CD14-positive monocyte (primary cell): ENCODE measurements at regions not wholly inside any gene's neighbourhood (a gene's known extent, or its start where the extent isn't known, plus 50 kb on each side); places are given as distances from the start of the nearest gene placed in this dataset.

Source experiments
- DNase-seq, 3 donors: peaks; one replicate each; pipeline ENCODE4 v3.0.0-alpha.2; 2011 to 2022
- H2AFZ ChIP-seq: 2 replicates; pipeline ENCODE4 v1.6.0; 2012; ENCODE audit warnings: mild to moderate bottlenecking, low read depth, low read length, inconsistent platforms; ENCODE audit not compliant: insufficient read depth, poor library complexity, severe bottlenecking
- H3K27ac ChIP-seq, 2 donors: 1 replicate in 1 of 2; 2 replicates in 1 of 2; pipeline ENCODE4 v1.5.1; 2012 to 2013; ENCODE audit warnings: low read length in 2 of 2, control low read depth in 1 of 2, inconsistent platforms in 1 of 2, low read depth in 1 of 2, mild to moderate bottlenecking in 1 of 2
- H3K27me3 ChIP-seq, 2 donors: one replicate each; pipeline versions ENCODE4 v1.6.0 to v1.6.1; 2011 to 2013; ENCODE audit warnings: low read length in 2 of 2; ENCODE audit not compliant: control insufficient read depth in 2 of 2, insufficient read depth in 2 of 2
- H3K36me3 ChIP-seq, 2 donors: replicated peaks in 1 of 2; 1 replicate in 1 of 2; 2 replicates in 1 of 2; pipeline versions ENCODE4 v1.5.1 to v1.6.1; 2012 to 2013; ENCODE audit warnings: low read length in 2 of 2, control low read depth in 1 of 2, inconsistent platforms in 1 of 2, mild to moderate bottlenecking in 1 of 2; ENCODE audit not compliant: insufficient read depth in 2 of 2, control insufficient read depth in 1 of 2
- H3K4me1 ChIP-seq, 2 donors: 1 replicate in 1 of 2; 2 replicates in 1 of 2; pipeline versions ENCODE4 v1.5.1 to v1.6.1; 2012 to 2013; ENCODE audit warnings: low read length in 2 of 2, control low read depth in 1 of 2, inconsistent platforms in 1 of 2, mild to moderate bottlenecking in 1 of 2, moderate library complexity in 1 of 2; ENCODE audit not compliant: insufficient read depth in 2 of 2, control insufficient read depth in 1 of 2
- H3K4me2 ChIP-seq: replicated peaks from 2 replicates; pipeline ENCODE3; 2012; ENCODE audit warnings: low read length, moderate library complexity, mild to moderate bottlenecking; ENCODE audit not compliant: poor library complexity, severe bottlenecking; ENCODE audit errors: extremely low read depth
- H3K4me3 ChIP-seq, 3 experiments: fragments of 200-600 bp in 1 of 3; sonication (generic) in 1 of 3; replicated peaks in 1 of 3; 1 replicate in 2 of 3; 2 replicates in 1 of 3; pipeline ENCODE4 v1.5.1; 2011 to 2013; ENCODE audit warnings: low read length in 3 of 3, mild to moderate bottlenecking in 3 of 3, control low read depth in 2 of 3, low read depth in 2 of 3, inconsistent platforms in 1 of 3, moderate library complexity in 1 of 3
- H3K79me2 ChIP-seq: 2 replicates; pipeline ENCODE4 v1.6.0; 2012; ENCODE audit warnings: mild to moderate bottlenecking, control low read depth, inconsistent platforms, low read length, moderate library complexity; ENCODE audit not compliant: insufficient read depth
- H3K9ac ChIP-seq: 2 replicates; pipeline ENCODE4 v1.6.0; 2017; ENCODE audit warnings: low read length, mild to moderate bottlenecking; ENCODE audit not compliant: insufficient read depth, poor library complexity, severe bottlenecking
- H3K9me3 ChIP-seq, 2 donors: replicated peaks in 1 of 2; 1 replicate in 1 of 2; 2 replicates in 1 of 2; pipeline versions ENCODE4 v1.5.1 to v1.6.1; 2012 to 2013; ENCODE audit warnings: low read length in 2 of 2, control low read depth in 1 of 2; ENCODE audit not compliant: control insufficient read depth in 1 of 2, insufficient read depth in 1 of 2
- H4K20me1 ChIP-seq: 2 replicates; pipeline ENCODE4 v1.6.0; 2012; ENCODE audit warnings: mild to moderate bottlenecking, low read length, control low read depth, moderate library complexity; ENCODE audit not compliant: insufficient read depth
- H3K27ac Mint-ChIP-seq, 7 donors: one replicate each; pipeline ENCODE4 v1.8.0; 2020; ENCODE audit warnings: mild to moderate bottlenecking in 7 of 7, mixed read lengths in 7 of 7, moderate library complexity in 6 of 7, inconsistent platforms in 2 of 7
- H3K27me3 Mint-ChIP-seq, 3 donors: one replicate each; pipeline ENCODE4 v1.8.0; 2021 to 2022; ENCODE audit warnings: low read depth in 3 of 3, mild to moderate bottlenecking in 3 of 3, mixed read lengths in 3 of 3, moderate library complexity in 3 of 3, inconsistent platforms in 1 of 3
- H3K36me3 Mint-ChIP-seq, 2 donors: one replicate each; pipeline ENCODE4 v1.8.0; 2020; ENCODE audit warnings: mixed read lengths in 2 of 2, inconsistent platforms in 1 of 2, mild to moderate bottlenecking in 1 of 2
- H3K4me1 Mint-ChIP-seq: one replicate; pipeline ENCODE4 v1.8.0; 2020; ENCODE audit warnings: mild to moderate bottlenecking, mixed read lengths
- H3K4me3 Mint-ChIP-seq, 2 donors: one replicate each; pipeline ENCODE4 v1.8.0; 2020; ENCODE audit warnings: mild to moderate bottlenecking in 2 of 2, mixed read lengths in 2 of 2, moderate library complexity in 1 of 2
- H3K9me3 Mint-ChIP-seq, 7 donors: one replicate each; pipeline ENCODE4 v1.8.0; 2020 to 2022; ENCODE audit warnings: mixed read lengths in 7 of 7, mild to moderate bottlenecking in 6 of 7, moderate library complexity in 6 of 7, inconsistent platforms in 2 of 7
- WGBS: methylation state at CpG from one replicate; pipeline ENCODE4 v1.1.5; 2013; ENCODE audit warnings: missing lambda C conversion rate; ENCODE audit not compliant: insufficient coverage; 5-methylcytosine and 5-hydroxymethylcytosine counted together
- intact Hi-C, 2 donors: fragments of 100-400 bp; cut with micrococcal nuclease; formaldehyde crosslinking; loops; one replicate each; pipeline versions ENCODE4 v1.15.0 to v1.15.1; 2023
- TF ChIP-seq, protein P1 (sequence below): fragments of 200-600 bp; IDR thresholded peaks from one replicate; pipeline ENCODE4 v1.8.0; 2022; ENCODE audit warnings: antibody characterized with exemption, mild to moderate bottlenecking

DNA sequence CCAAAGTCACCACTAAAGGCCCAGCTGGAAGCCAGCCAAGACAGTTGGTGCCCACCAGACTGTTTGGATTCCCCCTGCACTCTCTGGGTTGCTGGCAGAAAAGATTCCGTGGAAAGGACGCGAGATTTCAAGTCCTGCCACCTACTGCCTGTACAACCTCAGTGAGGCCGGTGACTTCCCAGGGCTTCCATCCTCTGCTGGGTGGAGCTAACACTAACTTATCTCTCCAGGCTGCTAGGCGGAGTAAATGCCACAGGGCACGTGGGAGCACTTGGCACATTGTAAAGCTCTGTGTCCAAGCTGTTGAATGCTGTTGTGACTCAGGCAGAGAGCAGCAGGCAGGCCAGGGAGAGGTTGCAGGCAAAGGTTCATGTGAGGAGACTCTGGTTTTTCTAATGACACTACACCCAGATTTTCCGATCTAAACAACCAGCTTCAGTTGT lies 50.9 kb upstream of the CDON start:
- no peak overlapping the region for H3K4me3 ChIP-seq
- H3K79me2 ChIP-seq: no peaks in the 10 kb centered on the region
- no peaks in the 10 kb centered on the region for H3K36me3 ChIP-seq
- Mint-ChIP-seq H3K36me3 (no peaks in the 10 kb centered on the region), H3K27ac (no peak overlapping the region), H3K9me3 (no peaks in the 10 kb centered on the region), H3K4me3 (no peak overlapping the region), H3K27me3 (peaks cover 0 to 4% (median 1%) of the 10 kb centered on the region in 3 donors), H3K4me1 (no peaks in the 10 kb centered on the region)
- no peak overlapping the region for H2AFZ ChIP-seq
- no peak overlapping the region for H3K9ac ChIP-seq
- WGBS: 88% methylated on average over 3 of the region's 7 CpGs
- H3K4me2 ChIP-seq: no peak overlapping the region
- H3K9me3 ChIP-seq: no peaks in the 10 kb centered on the region
- H3K4me1 ChIP-seq: no peaks in the 10 kb centered on the region
- TF ChIP-seq, protein P1, sequence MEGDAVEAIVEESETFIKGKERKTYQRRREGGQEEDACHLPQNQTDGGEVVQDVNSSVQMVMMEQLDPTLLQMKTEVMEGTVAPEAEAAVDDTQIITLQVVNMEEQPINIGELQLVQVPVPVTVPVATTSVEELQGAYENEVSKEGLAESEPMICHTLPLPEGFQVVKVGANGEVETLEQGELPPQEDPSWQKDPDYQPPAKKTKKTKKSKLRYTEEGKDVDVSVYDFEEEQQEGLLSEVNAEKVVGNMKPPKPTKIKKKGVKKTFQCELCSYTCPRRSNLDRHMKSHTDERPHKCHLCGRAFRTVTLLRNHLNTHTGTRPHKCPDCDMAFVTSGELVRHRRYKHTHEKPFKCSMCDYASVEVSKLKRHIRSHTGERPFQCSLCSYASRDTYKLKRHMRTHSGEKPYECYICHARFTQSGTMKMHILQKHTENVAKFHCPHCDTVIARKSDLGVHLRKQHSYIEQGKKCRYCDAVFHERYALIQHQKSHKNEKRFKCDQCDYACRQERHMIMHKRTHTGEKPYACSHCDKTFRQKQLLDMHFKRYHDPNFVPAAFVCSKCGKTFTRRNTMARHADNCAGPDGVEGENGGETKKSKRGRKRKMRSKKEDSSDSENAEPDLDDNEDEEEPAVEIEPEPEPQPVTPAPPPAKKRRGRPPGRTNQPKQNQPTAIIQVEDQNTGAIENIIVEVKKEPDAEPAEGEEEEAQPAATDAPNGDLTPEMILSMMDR: no peak
- H3K27me3 ChIP-seq: no peaks in the 10 kb centered on the region
- H3K27ac ChIP-seq: no peak overlapping the region
- H4K20me1 ChIP-seq: no peaks in the 10 kb centered on the region
- no peak for DNase-seq
- intact Hi-C loops: no loop called here

DNA sequence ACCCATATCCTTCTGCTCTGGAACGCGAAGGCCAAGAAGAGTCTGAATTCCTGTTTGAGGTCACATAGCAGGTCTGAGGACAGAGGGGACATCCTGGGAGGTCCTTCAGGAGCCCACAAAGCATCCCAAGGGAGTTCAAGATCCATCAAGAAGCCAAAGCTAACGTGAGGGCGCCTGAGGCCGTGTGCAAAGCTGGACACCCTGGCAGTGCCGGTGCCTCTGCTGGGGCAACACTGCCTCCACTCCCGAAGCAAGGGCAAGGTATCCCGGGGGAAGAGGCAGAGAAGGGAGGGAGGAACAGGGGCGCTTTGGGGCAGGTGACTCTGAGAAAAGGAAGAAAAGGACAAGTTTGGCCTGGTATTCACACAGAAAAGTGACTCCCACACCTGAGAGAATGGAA lies 50.3 kb upstream of the CDON start:
- no peaks in the 10 kb centered on the region for H3K4me1 ChIP-seq
- H3K9me3 ChIP-seq: no peaks in the 10 kb centered on the region
- no peak overlapping the region for H3K4me3 Mint-ChIP-seq
- TF ChIP-seq, protein P1: no peak
- H3K79me2 ChIP-seq: no peaks in the 10 kb centered on the region
- H3K4me2 ChIP-seq: no peak overlapping the region
- WGBS: 78% methylated on average over 7 of the region's 9 CpGs
- H3K9ac ChIP-seq: no peak overlapping the region
- no peak for DNase-seq
- H3K27ac Mint-ChIP-seq: no peak overlapping the region
- no peaks in the 10 kb centered on the region for H3K27me3 ChIP-seq
- no peak overlapping the region for H2AFZ ChIP-seq
- intact Hi-C loops: no loop called here
- H4K20me1 ChIP-seq: no peaks in the 10 kb centered on the region
- no peaks in the 10 kb centered on the region for H3K36me3 Mint-ChIP-seq
- no peaks in the 10 kb centered on the region for H3K36me3 ChIP-seq
- no peaks in the 10 kb centered on the region for H3K4me1 Mint-ChIP-seq
- H3K27me3 Mint-ChIP-seq: peaks cover 0 to 4% (median 1%) of the 10 kb centered on the region in 3 donors
- no peak overlapping the region for H3K27ac ChIP-seq
- peaks cover 0 to under 1% (median 0%) of the 10 kb centered on the region in 7 donors for H3K9me3 Mint-ChIP-seq
- H3K4me3 ChIP-seq: no peak overlapping the region
